ENCODE measurements at regions not wholly inside any gene's neighbourhood (a gene's known extent, or its start where the extent isn't known, plus 50 kb on each side); places are given as distances from the start of the nearest gene placed in this dataset.

GRCh38 chr1:67955591-67955990 lies 94.8 kb downstream of the DIRAS3 start:
- Histone ChIP-seq H3K27me3 (replicated peaks; ENCODE audit: insufficient read depth) (no peaks in the 10 kb centered on the region), H3K4me2 (ENCODE audit: unreplicated experiment) (no peak overlapping the region), H3K36me3 (ENCODE audit: low read depth) (no peaks in the 10 kb centered on the region), H4K20me1 (ENCODE audit: insufficient read depth) (no peaks in the 10 kb centered on the region), H3K4me3 (no peak overlapping the region), H3K4me1 (ENCODE audit: insufficient read depth) (peaks cover 13% of the 10 kb centered on the region; the same call in 1 of the 2 replicates), H3K79me2 (ENCODE audit: insufficient read depth) (no peaks in the 10 kb centered on the region), H3K9me3 (ENCODE audit: low read depth) (no peaks in the 10 kb centered on the region), H3K9me2 (ENCODE audit: insufficient read depth) (no peaks in the 10 kb centered on the region), H2AFZ (no peak overlapping the region), H3K27ac (no peak overlapping the region), H3F3A (ENCODE audit: insufficient read depth) (no peaks in the 10 kb centered on the region), H3K9ac (no peak overlapping the region)
- 93 to 96% methylated on average over 2 of the region's 2 CpGs for WGBS, 2 experiments (ENCODE audit: low coverage in 1 of 2, low lambda C conversion rate in 2 of 2, missing lambda C conversion rate in 2 of 2)
- no peak for TF ChIP-seq EZH2phosphoT487 (IDR thresholded peaks at IDR 0.05; ENCODE audit: insufficient read depth, low read depth)
- TF ChIP-seq EZH2 (IDR thresholded peaks at IDR 0.05; ENCODE audit: insufficient read depth, poor library complexity, severe bottlenecking), result no peak
- in situ Hi-C loops (cut with MboI), result no loop called here
- no peak for DNase-seq

GRCh38 chr1:67953301-67953700 lies 97.1 kb downstream of the DIRAS3 start:
- no peak for DNase-seq
- H3K79me2 ChIP-seq (ENCODE audit: insufficient read depth), result no peaks in the 10 kb centered on the region
- no peaks in the 10 kb centered on the region for H3K27me3 ChIP-seq (replicated peaks; ENCODE audit: insufficient read depth)
- H2AFZ ChIP-seq, result no peak overlapping the region
- H3K9ac ChIP-seq, result no peak overlapping the region
- no peaks in the 10 kb centered on the region for H3K9me2 ChIP-seq (ENCODE audit: insufficient read depth)
- H3F3A ChIP-seq (ENCODE audit: insufficient read depth), result peaks cover 17% of the 10 kb centered on the region
- no peak overlapping the region for H3K4me2 ChIP-seq (ENCODE audit: unreplicated experiment)
- H3K4me1 ChIP-seq (ENCODE audit: insufficient read depth), result peaks cover 26% of the 10 kb centered on the region
- in situ Hi-C loops (cut with MboI), result no loop called here
- H4K20me1 ChIP-seq (ENCODE audit: insufficient read depth), result no peaks in the 10 kb centered on the region
- 82 to 87% methylated on average over 2 of the region's 2 CpGs for WGBS, 2 experiments (ENCODE audit: low coverage in 1 of 2, low lambda C conversion rate in 2 of 2, missing lambda C conversion rate in 2 of 2)
- no peak overlapping the region for H3K27ac ChIP-seq
- no peaks in the 10 kb centered on the region for H3K9me3 ChIP-seq (ENCODE audit: low read depth)
- TF ChIP-seq EZH2phosphoT487 (IDR thresholded peaks at IDR 0.05; ENCODE audit: insufficient read depth, low read depth) (no peak), EZH2 (IDR thresholded peaks at IDR 0.05; ENCODE audit: insufficient read depth, poor library complexity, severe bottlenecking) (no peak)
- H3K4me3 ChIP-seq, result no peak overlapping the region
- H3K36me3 ChIP-seq (ENCODE audit: low read depth), result no peaks in the 10 kb centered on the region

- peak; percentile 27 for DNase-seq
These were observed 98.4 kb downstream of the DIRAS3 start for GRCh38 chr1:67952071-67952470.

GRCh38 chr1:67951014-67951413 lies 99.4 kb downstream of the DIRAS3 start:
- Histone ChIP-seq H3K9ac (no peak overlapping the region), H4K20me1 (ENCODE audit: insufficient read depth) (no peaks in the 10 kb centered on the region), H3K4me3 (no peak overlapping the region), H3K9me2 (ENCODE audit: insufficient read depth) (no peaks in the 10 kb centered on the region), H2AFZ (no peak overlapping the region), H3K9me3 (ENCODE audit: low read depth) (no peaks in the 10 kb centered on the region), H3K4me2 (ENCODE audit: unreplicated experiment) (no peak overlapping the region), H3K27me3 (replicated peaks; ENCODE audit: insufficient read depth) (no peaks in the 10 kb centered on the region), H3K4me1 (ENCODE audit: insufficient read depth) (peaks cover 30% of the 10 kb centered on the region), H3K27ac (no peak overlapping the region), H3K36me3 (ENCODE audit: low read depth) (no peaks in the 10 kb centered on the region), H3F3A (ENCODE audit: insufficient read depth) (peaks cover 26% of the 10 kb centered on the region), H3K79me2 (ENCODE audit: insufficient read depth) (no peaks in the 10 kb centered on the region)
- 67 to 83% methylated on average over 1 of the region's 1 CpG for WGBS, 2 experiments (ENCODE audit: low coverage in 1 of 2, low lambda C conversion rate in 2 of 2, missing lambda C conversion rate in 2 of 2)
- TF ChIP-seq EZH2 (IDR thresholded peaks at IDR 0.05; ENCODE audit: insufficient read depth, poor library complexity, severe bottlenecking), result no peak
- no peak for DNase-seq
- in situ Hi-C loops (cut with MboI), result no loop called here

More at GRCh38 chr1:67952071-67952470, 98.4 kb downstream of the DIRAS3 start:
- Histone ChIP-seq H3K4me2 (ENCODE audit: unreplicated experiment) (no peak overlapping the region), H3K9ac (no peak overlapping the region), H3K79me2 (ENCODE audit: insufficient read depth) (no peaks in the 10 kb centered on the region), H3K27ac (no peak overlapping the region), H3K4me3 (no peak overlapping the region), H3K9me3 (ENCODE audit: low read depth) (no peaks in the 10 kb centered on the region), H3K27me3 (replicated peaks; ENCODE audit: insufficient read depth) (no peaks in the 10 kb centered on the region), H3K9me2 (ENCODE audit: insufficient read depth) (no peaks in the 10 kb centered on the region), H3K36me3 (ENCODE audit: low read depth) (no peaks in the 10 kb centered on the region), H2AFZ (no peak overlapping the region), H3K4me1 (ENCODE audit: insufficient read depth) (peaks cover 35% of the 10 kb centered on the region), H3F3A (ENCODE audit: insufficient read depth) (peaks cover 26% of the 10 kb centered on the region), H4K20me1 (ENCODE audit: insufficient read depth) (no peaks in the 10 kb centered on the region)
- in situ Hi-C loops (cut with MboI), result no loop called here
- TF ChIP-seq EZH2 (IDR thresholded peaks at IDR 0.05; ENCODE audit: insufficient read depth, poor library complexity, severe bottlenecking) (no peak), EZH2phosphoT487 (IDR thresholded peaks at IDR 0.05; ENCODE audit: insufficient read depth, low read depth) (no peak)
- 33 to 56% methylated on average over 1 of the region's 1 CpG for WGBS, 2 experiments (ENCODE audit: low coverage in 1 of 2, low lambda C conversion rate in 2 of 2, missing lambda C conversion rate in 2 of 2)
